Trophoblast cell (in vitro differentiated cells and primary cell): ENCODE measurements at regions not wholly inside any gene's neighbourhood (a gene's known extent, or its start where the extent isn't known, plus 50 kb on each side); places are given as distances from the start of the nearest gene placed in this dataset.

ENCODE experiments used
- DNase-seq, 2 donors: peaks; one replicate each; pipeline ENCODE4 v3.0.0-alpha.2; 2016
- H2AFZ ChIP-seq: 2 replicates; pipeline ENCODE4 v1.6.1; 2013; ENCODE audit warnings: low read length, moderate library complexity, mild to moderate bottlenecking; ENCODE audit not compliant: insufficient read depth, poor library complexity
- H2AK5ac ChIP-seq: 2 replicates; pipeline ENCODE4 v1.6.1; 2013; ENCODE audit warnings: mild to moderate bottlenecking, low read length
- H2BK120ac ChIP-seq: 2 replicates; pipeline ENCODE4 v1.6.1; 2013; ENCODE audit warnings: low read length, mild to moderate bottlenecking, moderate library complexity; ENCODE audit not compliant: insufficient read depth, poor library complexity
- H2BK12ac ChIP-seq: 2 replicates; pipeline ENCODE4 v1.6.1; 2013; ENCODE audit warnings: mild to moderate bottlenecking, low read length, moderate library complexity
- H2BK5ac ChIP-seq: 2 replicates; pipeline ENCODE4 v1.6.1; 2013; ENCODE audit warnings: low read length, low read depth, moderate library complexity, mild to moderate bottlenecking; ENCODE audit not compliant: poor library complexity
- H3K14ac ChIP-seq: 2 replicates; pipeline ENCODE4 v1.6.1; 2013; ENCODE audit warnings: mild to moderate bottlenecking, low read length
- H3K18ac ChIP-seq: 2 replicates; pipeline ENCODE4 v1.6.1; 2013; ENCODE audit warnings: mild to moderate bottlenecking, low read length
- H3K23ac ChIP-seq: 2 replicates; pipeline ENCODE4 v1.6.1; 2013; ENCODE audit warnings: low read length
- H3K27ac ChIP-seq: 2 replicates; pipeline ENCODE4 v1.5.1; 2013; ENCODE audit warnings: low read depth, mild to moderate bottlenecking, inconsistent platforms, low read length, moderate library complexity
- H3K27me3 ChIP-seq: 2 replicates; pipeline ENCODE4 v1.6.1; 2013; ENCODE audit warnings: inconsistent platforms, mild to moderate bottlenecking, low read length, moderate library complexity; ENCODE audit not compliant: insufficient read depth
- H3K36me3 ChIP-seq, 2 experiments: 1 replicate in 1 of 2; 2 replicates in 1 of 2; pipeline ENCODE4 v1.6.1; 2013; ENCODE audit warnings: low read length in 2 of 2, mild to moderate bottlenecking in 2 of 2, moderate library complexity in 1 of 2; ENCODE audit not compliant: insufficient read depth in 2 of 2, control insufficient read depth in 1 of 2
- H3K4ac ChIP-seq: 2 replicates; pipeline ENCODE4 v1.6.1; 2013; ENCODE audit warnings: low read depth, mild to moderate bottlenecking, low read length, moderate library complexity
- H3K4me1 ChIP-seq, 2 experiments: 1 replicate in 1 of 2; 2 replicates in 1 of 2; pipeline ENCODE4 v1.6.1; 2013; ENCODE audit warnings: low read length in 2 of 2, mild to moderate bottlenecking in 2 of 2, moderate library complexity in 1 of 2; ENCODE audit not compliant: insufficient read depth in 2 of 2, control insufficient read depth in 1 of 2
- H3K4me2 ChIP-seq: 2 replicates; pipeline ENCODE4 v1.6.1; 2013; ENCODE audit warnings: inconsistent platforms, mild to moderate bottlenecking, low read length, moderate library complexity
- H3K4me3 ChIP-seq: 2 replicates; pipeline ENCODE4 v1.5.1; 2013; ENCODE audit warnings: mild to moderate bottlenecking, low read depth, low read length, inconsistent platforms
- H3K79me1 ChIP-seq: one replicate; pipeline ENCODE4 v1.6.1; 2013; ENCODE audit warnings: low read length
- H3K79me2 ChIP-seq: 2 replicates; pipeline ENCODE4 v1.6.1; 2013; ENCODE audit warnings: low read length, mild to moderate bottlenecking; ENCODE audit not compliant: control insufficient read depth, insufficient read depth, poor library complexity
- H3K9ac ChIP-seq: 2 replicates; pipeline ENCODE4 v1.6.1; 2013; ENCODE audit warnings: mild to moderate bottlenecking, low read length
- H3K9me3 ChIP-seq: 2 replicates; pipeline ENCODE4 v1.6.1; 2013; ENCODE audit warnings: low read depth, mild to moderate bottlenecking, control low read depth, inconsistent platforms, low read length; ENCODE audit not compliant: insufficient read depth
- H4K12ac ChIP-seq: 2 replicates; pipeline ENCODE4 v1.6.1; 2013; ENCODE audit warnings: low read depth, mild to moderate bottlenecking, low read length, moderate library complexity
- H4K8ac ChIP-seq: 2 replicates; pipeline ENCODE4 v1.6.1; 2013; ENCODE audit warnings: low read depth, mild to moderate bottlenecking, low read length, moderate library complexity
- H4K91ac ChIP-seq: one replicate; pipeline ENCODE4 v1.6.1; 2013; ENCODE audit warnings: low read depth, mild to moderate bottlenecking, low read length, moderate library complexity
- WGBS: extraction: QIAGEN DNeasy Blood & Tissue Kit; methylation state at CpG from one replicate; pipeline ENCODE4 v1.1.7; 2013; ENCODE audit warnings: missing lambda C conversion rate; ENCODE audit not compliant: insufficient read length, insufficient coverage; ENCODE audit errors: extremely low coverage; 5-methylcytosine and 5-hydroxymethylcytosine counted together

DNA sequence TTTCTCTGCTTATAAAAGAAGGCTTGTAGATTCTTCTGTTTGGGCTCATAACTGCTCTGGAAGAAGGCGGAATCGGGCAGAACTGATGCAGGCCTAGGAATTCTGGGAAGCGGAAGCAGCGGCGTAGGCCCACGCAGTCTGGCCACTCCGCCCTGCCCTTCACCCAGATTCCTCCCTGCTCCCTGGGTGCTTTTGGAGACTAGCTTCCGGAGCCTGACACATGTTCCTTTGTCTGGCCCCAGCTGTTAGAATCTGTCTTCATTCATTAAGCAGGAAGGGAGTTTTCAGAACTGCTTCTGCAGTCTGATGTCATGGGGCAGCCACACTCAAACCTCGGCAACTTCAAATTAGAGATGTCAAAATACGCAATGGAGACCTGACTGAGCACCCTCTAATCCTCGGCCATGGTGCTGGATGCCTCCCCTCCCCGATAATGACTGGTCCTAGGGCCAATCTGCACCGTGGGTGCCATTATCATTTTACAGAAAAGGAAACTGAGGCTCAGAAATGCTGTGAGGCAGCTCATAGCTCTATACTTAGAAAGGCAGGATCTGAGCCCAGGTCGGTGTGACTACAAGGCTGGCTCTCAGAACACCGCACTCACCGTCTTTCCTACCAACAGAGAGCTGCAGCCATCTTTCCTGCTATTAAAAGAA, 275.7 kb downstream of the MYCN start:
- H3K4me1 ChIP-seq, result no peaks in the 10 kb centered on the region
- H3K27ac ChIP-seq, result no peak overlapping the region

DNA sequence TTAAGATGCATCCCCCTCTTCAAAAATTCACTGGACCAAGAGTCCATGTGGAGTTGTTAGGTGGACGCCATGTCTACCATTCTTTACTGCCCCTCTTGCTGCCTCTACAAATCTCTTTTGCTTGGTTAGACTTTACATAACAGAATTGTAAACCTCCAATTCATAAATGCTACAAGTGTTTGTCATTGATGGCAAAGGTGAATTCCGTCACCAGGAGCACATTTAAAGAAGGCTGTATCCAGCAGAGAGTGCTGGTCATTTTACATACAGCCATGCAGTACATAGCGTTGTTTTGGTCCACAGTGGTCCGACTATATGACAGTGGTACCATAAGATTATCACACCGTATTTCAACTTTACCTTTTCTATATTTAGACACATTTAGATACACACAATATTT, 274.5 kb downstream of the MYCN start:
- H2BK120ac ChIP-seq, result no peak overlapping the region

More for the DNA sequence above, 275.7 kb downstream of the MYCN start:
- H4K12ac ChIP-seq, result no peak overlapping the region
- no peak overlapping the region for H3K4me3 ChIP-seq
- H2BK12ac ChIP-seq, result no peak overlapping the region
- no peaks in the 10 kb centered on the region for H3K36me3 ChIP-seq
- H4K8ac ChIP-seq, result no peak overlapping the region
- H2AK5ac ChIP-seq, result no peak overlapping the region
- no peak overlapping the region for H2BK5ac ChIP-seq
- no peak overlapping the region for H3K4ac ChIP-seq
- H4K91ac ChIP-seq, result no peak overlapping the region
- H3K79me1 ChIP-seq, result no peaks in the 10 kb centered on the region
- H3K23ac ChIP-seq, result no peak overlapping the region
- no peak overlapping the region for H2AFZ ChIP-seq
- no peak overlapping the region for H3K14ac ChIP-seq
- no peaks in the 10 kb centered on the region for H3K9me3 ChIP-seq
- no peaks in the 10 kb centered on the region for H3K27me3 ChIP-seq
- no peak overlapping the region for H2BK120ac ChIP-seq
- H3K18ac ChIP-seq, result no peak overlapping the region
- H3K79me2 ChIP-seq, result no peaks in the 10 kb centered on the region
- H3K4me2 ChIP-seq, result no peak overlapping the region
- no peak for DNase-seq
- no CpG with 5 or more reads among the region's 16 CpGs for WGBS
- no peak overlapping the region for H3K9ac ChIP-seq

DNA sequence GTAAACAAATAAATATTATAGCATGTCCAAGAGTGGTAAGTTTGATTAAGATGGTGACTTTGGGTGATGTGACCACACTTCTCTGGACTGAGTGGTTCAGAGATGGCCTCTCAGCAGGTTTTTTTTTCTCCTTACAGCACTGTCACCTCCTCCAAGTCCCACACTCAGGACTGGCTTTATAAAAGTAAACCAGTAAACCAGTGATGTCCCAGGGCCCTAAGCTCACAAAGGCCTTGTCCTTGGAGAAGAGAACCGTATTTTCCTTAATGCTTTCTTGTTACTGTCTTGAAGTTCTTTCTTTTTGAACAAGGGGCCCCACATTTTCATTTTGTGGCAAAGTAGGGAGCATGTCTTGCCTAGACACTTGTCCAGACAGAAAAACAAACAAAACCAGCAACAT, 274.0 kb downstream of the MYCN start:
- Histone ChIP-seq H3K9me3 (no peaks in the 10 kb centered on the region), H3K14ac (no peak overlapping the region), H4K12ac (no peak overlapping the region), H3K18ac (no peak overlapping the region), H2BK12ac (no peak overlapping the region), H3K79me1 (no peaks in the 10 kb centered on the region), H2AK5ac (no peak overlapping the region), H3K4me1 (no peaks in the 10 kb centered on the region), H3K36me3 (no peaks in the 10 kb centered on the region), H3K27me3 (no peaks in the 10 kb centered on the region), H3K9ac (no peak overlapping the region), H2BK120ac (no peak overlapping the region), H2AFZ (no peak overlapping the region), H3K4ac (no peak overlapping the region), H3K4me3 (no peak overlapping the region), H3K79me2 (no peaks in the 10 kb centered on the region), H3K4me2 (no peak overlapping the region), H2BK5ac (no peak overlapping the region), H4K91ac (no peak overlapping the region), H4K8ac (no peak overlapping the region), H3K27ac (no peak overlapping the region), H3K23ac (no peak overlapping the region)
- no CpG with 5 or more reads among the region's 1 CpG for WGBS
- DNase-seq, result no peak

More for the DNA sequence above, 274.5 kb downstream of the MYCN start:
- Histone ChIP-seq H3K23ac (no peak overlapping the region), H4K12ac (no peak overlapping the region), H4K91ac (no peak overlapping the region), H3K27me3 (no peaks in the 10 kb centered on the region), H4K8ac (no peak overlapping the region), H3K4me3 (no peak overlapping the region), H3K4me1 (no peaks in the 10 kb centered on the region), H3K79me1 (no peaks in the 10 kb centered on the region), H3K36me3 (no peaks in the 10 kb centered on the region), H2BK12ac (no peak overlapping the region), H2AK5ac (no peak overlapping the region), H3K79me2 (no peaks in the 10 kb centered on the region), H3K27ac (no peak overlapping the region), H2BK5ac (no peak overlapping the region), H3K14ac (no peak overlapping the region), H3K4ac (no peak overlapping the region), H2AFZ (no peak overlapping the region), H3K4me2 (no peak overlapping the region), H3K9ac (no peak overlapping the region), H3K9me3 (no peaks in the 10 kb centered on the region), H3K18ac (no peak overlapping the region)
- no CpG with 5 or more reads among the region's 5 CpGs for WGBS
- DNase-seq, result peak; percentile 26 to 69

DNA sequence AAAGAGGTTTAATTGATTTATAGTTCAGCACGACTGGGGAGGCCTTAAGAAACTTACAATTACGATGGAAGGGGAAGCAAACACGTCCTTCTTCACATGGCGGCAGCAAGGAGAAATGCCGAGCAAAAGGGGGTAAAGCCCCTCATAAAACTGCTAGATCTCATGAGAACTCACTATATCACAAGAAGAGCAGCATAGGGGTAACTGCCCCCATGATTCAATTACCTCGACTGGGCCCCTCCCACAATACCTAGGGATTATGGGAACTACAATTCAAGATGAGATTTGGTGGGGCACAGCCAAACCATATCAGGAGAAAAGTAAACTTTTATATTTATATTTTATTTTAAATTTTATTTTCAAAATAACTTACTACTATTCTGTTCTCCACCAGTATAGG, 272.0 kb downstream of the MYCN start:
- H3K27me3 ChIP-seq, result no peaks in the 10 kb centered on the region
- H3K79me1 ChIP-seq, result no peaks in the 10 kb centered on the region
- H2BK120ac ChIP-seq, result no peak overlapping the region
- H2AK5ac ChIP-seq, result no peak overlapping the region
- no peak overlapping the region for H4K8ac ChIP-seq
- no peaks in the 10 kb centered on the region for H3K36me3 ChIP-seq
- no peak overlapping the region for H3K4me3 ChIP-seq
- no peak overlapping the region for H2BK12ac ChIP-seq
- WGBS, result no CpG with 5 or more reads among the region's 6 CpGs
- H3K4me2 ChIP-seq, result no peak overlapping the region
- no peak overlapping the region for H3K14ac ChIP-seq
- no peak overlapping the region for H2BK5ac ChIP-seq
- H2AFZ ChIP-seq, result no peak overlapping the region
- H3K27ac ChIP-seq, result no peak overlapping the region
- no peak overlapping the region for H4K12ac ChIP-seq
- DNase-seq, result no peak
- H3K4ac ChIP-seq, result no peak overlapping the region
- no peak overlapping the region for H3K18ac ChIP-seq
- H4K91ac ChIP-seq, result no peak overlapping the region
- H3K9me3 ChIP-seq, result peaks cover 1% of the 10 kb centered on the region
- H3K4me1 ChIP-seq, result no peaks in the 10 kb centered on the region
- no peaks in the 10 kb centered on the region for H3K79me2 ChIP-seq
- H3K9ac ChIP-seq, result no peak overlapping the region
- no peak overlapping the region for H3K23ac ChIP-seq
